ENCODE measurements at regions not wholly inside any gene's neighbourhood (a gene's known extent, or its start where the extent isn't known, plus 50 kb on each side); places are given as distances from the start of the nearest gene placed in this dataset.
A peak's percentile ranks its signal among the peaks of the same experiment; 100 is the strongest.
"Not testable (repeated sequence)": the region's sequence is repeated elsewhere in the genome, so short reads cannot be mapped to it uniquely, and the experiment has no call there.

- DNase-seq = no peak
These were observed 237.5 kb upstream of the ANXA10 start for GRCh38 chr4:167854881-167855280.

GRCh38 chr4:167858127-167858526 is 234.2 kb upstream of the ANXA10 start:
- not testable (repeated sequence) for DNase-seq

- DNase-seq = no peak
These were observed 225.1 kb upstream of the ANXA10 start for GRCh38 chr4:167867191-167867590.

GRCh38 chr4:167868163-167868562 is 224.2 kb upstream of the ANXA10 start:
- DNase-seq = no peak

- no peak for DNase-seq
These were observed 218.8 kb upstream of the ANXA10 start for GRCh38 chr4:167873496-167873895.

GRCh38 chr4:167876091-167876490 is 216.2 kb upstream of the ANXA10 start:
- not testable (repeated sequence) for DNase-seq

GRCh38 chr4:167877826-167878225 is 214.5 kb upstream of the ANXA10 start:
- DNase-seq = not testable (repeated sequence)

GRCh38 chr4:167883266-167883665 is 209.1 kb upstream of the ANXA10 start:
- no peak for DNase-seq

GRCh38 chr4:167885071-167885470 is 207.3 kb upstream of the ANXA10 start:
- DNase-seq = no peak

GRCh38 chr4:167885872-167886271 is 206.5 kb upstream of the ANXA10 start:
- no peak for DNase-seq

- DNase-seq = no peak
These were observed 204.6 kb upstream of the ANXA10 start for GRCh38 chr4:167887726-167888125.

GRCh38 chr4:167890226-167890625 is 202.1 kb upstream of the ANXA10 start:
- no peak for DNase-seq

- no peak for DNase-seq
These were observed 198.8 kb upstream of the ANXA10 start for GRCh38 chr4:167893531-167893930.

- not testable (repeated sequence) for DNase-seq
These were observed 196.1 kb upstream of the ANXA10 start for GRCh38 chr4:167896260-167896659.

- DNase-seq = peak; percentile 74
These were observed 195.2 kb upstream of the ANXA10 start for GRCh38 chr4:167897116-167897515.

- DNase-seq = no peak
These were observed 189.0 kb upstream of the ANXA10 start for GRCh38 chr4:167903291-167903721.

GRCh38 chr4:167906851-167907250 is 185.5 kb upstream of the ANXA10 start:
- DNase-seq = no peak

GRCh38 chr4:167908816-167909215 is 183.5 kb upstream of the ANXA10 start:
- DNase-seq = no peak

- not testable (repeated sequence) for DNase-seq
These were observed 179.8 kb upstream of the ANXA10 start for GRCh38 chr4:167912535-167912934.

GRCh38 chr4:167918077-167918476 is 174.3 kb upstream of the ANXA10 start:
- DNase-seq = no peak

GRCh38 chr4:167930166-167930565 is 162.2 kb upstream of the ANXA10 start:
- DNase-seq = no peak

GRCh38 chr4:167934216-167934615 is 158.1 kb upstream of the ANXA10 start:
- DNase-seq = no peak

- DNase-seq = no peak
These were observed 152.3 kb upstream of the ANXA10 start for GRCh38 chr4:167939863-167940616.

GRCh38 chr4:167943872-167944505 is 148.3 kb upstream of the ANXA10 start:
- no peak for DNase-seq

GRCh38 chr4:167944721-167945120 is 147.6 kb upstream of the ANXA10 start:
- no peak for DNase-seq
